ENCODE measurements at regions not wholly inside any gene's neighbourhood (a gene's known extent, or its start where the extent isn't known, plus 50 kb on each side); places are given as distances from the start of the nearest gene placed in this dataset.
"Not testable (repeated sequence)": the region's sequence is repeated elsewhere in the genome, so short reads cannot be mapped to it uniquely, and the experiment has no call there.

GRCh38 chr17:62255791-62256190, 124.6 kb upstream of the EFCAB3 start:
- TF ChIP-seq EZH2 (IDR thresholded peaks at IDR 0.05); POLR2AphosphoS5 (IDR thresholded peaks at IDR 0.05; ENCODE audit: borderline replicate concordance, low read depth, low read length): not testable (repeated sequence)

Data from SK-N-MC (cell line).